KMS-11 (cell line): ENCODE measurements at regions not wholly inside any gene's neighbourhood (a gene's known extent, or its start where the extent isn't known, plus 50 kb on each side); places are given as distances from the start of the nearest gene placed in this dataset.
"Not testable (repeated sequence)": the region's sequence is repeated elsewhere in the genome, so short reads cannot be mapped to it uniquely, and the experiment has no call there.

Source experiments
- H2AFZ ChIP-seq: fragments of 200-600 bp; sonication (generic); 2 replicates; pipeline ENCODE4 v1.6.1; 2016; ENCODE audit warnings: antibody characterized with exemption, mixed run types, low read depth
- H3K27ac ChIP-seq: fragments of 200-600 bp; sonication (generic); 2 replicates; pipeline ENCODE4 v1.6.1; 2016; ENCODE audit warnings: mild to moderate bottlenecking, mixed run types
- H3K27me3 ChIP-seq: fragments of 200-600 bp; sonication (generic); 2 replicates; pipeline ENCODE4 v1.6.1; 2017; ENCODE audit warnings: mild to moderate bottlenecking, low read depth, mixed run types, moderate library complexity; ENCODE audit not compliant: insufficient read depth
- H3K36me3 ChIP-seq: fragments of 200-600 bp; sonication (generic); 2 replicates; pipeline ENCODE4 v1.6.1; 2017; ENCODE audit warnings: mild to moderate bottlenecking, mixed run types; ENCODE audit not compliant: insufficient read depth
- H3K4me1 ChIP-seq: fragments of 200-600 bp; sonication (generic); 2 replicates; pipeline ENCODE4 v1.6.1; 2016; ENCODE audit warnings: mild to moderate bottlenecking, low read depth, mixed run types; ENCODE audit not compliant: poor library complexity, severe bottlenecking
- H3K4me2 ChIP-seq: fragments of 200-600 bp; sonication (generic); 2 replicates; pipeline ENCODE4 v1.7.0; 2016; ENCODE audit warnings: mild to moderate bottlenecking, mixed run types
- H3K4me3 ChIP-seq: fragments of 200-600 bp; sonication (generic); IDR thresholded peaks from 2 replicates; pipeline ENCODE4 v1.6.1; 2017; ENCODE audit warnings: low read depth, low read length, mixed read lengths; ENCODE audit not compliant: insufficient read depth
- H3K79me2 ChIP-seq: fragments of 200-600 bp; sonication (generic); 2 replicates; pipeline ENCODE4 v1.6.1; 2016; ENCODE audit warnings: low read depth, mixed run types; ENCODE audit not compliant: insufficient read depth
- H3K9ac ChIP-seq: fragments of 200-600 bp; sonication (generic); 2 replicates; pipeline ENCODE4 v1.6.1; 2016; ENCODE audit warnings: mild to moderate bottlenecking, mixed run types
- H4K20me1 ChIP-seq: fragments of 200-600 bp; sonication (generic); 2 replicates; pipeline ENCODE4 v1.6.1; 2016; ENCODE audit warnings: mild to moderate bottlenecking, mixed run types; ENCODE audit not compliant: insufficient read depth
- TF ChIP-seq, protein P1 (sequence below): fragments of 200-600 bp; sonication (generic); conservative IDR thresholded peaks from 2 replicates; pipeline ENCODE4 v1.6.1; 2017; ENCODE audit warnings: low read depth, mild to moderate bottlenecking, antibody characterized with exemption, low read length, moderate library complexity, mixed read lengths

DNA sequence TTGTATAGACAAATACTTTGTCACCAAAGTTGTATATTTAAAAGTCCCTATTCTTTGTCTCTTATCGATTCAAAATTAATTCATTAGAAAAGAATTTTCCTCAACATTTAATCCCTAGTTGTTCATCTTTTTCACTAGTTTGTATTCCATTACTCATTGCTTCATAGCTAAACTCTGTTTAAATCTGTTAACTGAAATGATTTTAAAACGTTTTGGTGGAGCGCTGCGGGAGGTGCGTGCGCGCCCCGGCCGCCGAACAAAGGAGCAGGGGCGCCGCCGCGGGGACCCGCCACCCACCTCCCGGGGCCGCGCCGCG lies 56.4 kb upstream of the GOLGA8A start:
- no peak overlapping the region for H3K27ac ChIP-seq
- H3K36me3 ChIP-seq = no peaks in the 10 kb centered on the region
- no peak overlapping the region for H3K4me3 ChIP-seq
- no peaks in the 10 kb centered on the region for H3K79me2 ChIP-seq
- H4K20me1 ChIP-seq = no peaks in the 10 kb centered on the region
- no peaks in the 10 kb centered on the region for H3K4me1 ChIP-seq
- TF ChIP-seq, protein P1, sequence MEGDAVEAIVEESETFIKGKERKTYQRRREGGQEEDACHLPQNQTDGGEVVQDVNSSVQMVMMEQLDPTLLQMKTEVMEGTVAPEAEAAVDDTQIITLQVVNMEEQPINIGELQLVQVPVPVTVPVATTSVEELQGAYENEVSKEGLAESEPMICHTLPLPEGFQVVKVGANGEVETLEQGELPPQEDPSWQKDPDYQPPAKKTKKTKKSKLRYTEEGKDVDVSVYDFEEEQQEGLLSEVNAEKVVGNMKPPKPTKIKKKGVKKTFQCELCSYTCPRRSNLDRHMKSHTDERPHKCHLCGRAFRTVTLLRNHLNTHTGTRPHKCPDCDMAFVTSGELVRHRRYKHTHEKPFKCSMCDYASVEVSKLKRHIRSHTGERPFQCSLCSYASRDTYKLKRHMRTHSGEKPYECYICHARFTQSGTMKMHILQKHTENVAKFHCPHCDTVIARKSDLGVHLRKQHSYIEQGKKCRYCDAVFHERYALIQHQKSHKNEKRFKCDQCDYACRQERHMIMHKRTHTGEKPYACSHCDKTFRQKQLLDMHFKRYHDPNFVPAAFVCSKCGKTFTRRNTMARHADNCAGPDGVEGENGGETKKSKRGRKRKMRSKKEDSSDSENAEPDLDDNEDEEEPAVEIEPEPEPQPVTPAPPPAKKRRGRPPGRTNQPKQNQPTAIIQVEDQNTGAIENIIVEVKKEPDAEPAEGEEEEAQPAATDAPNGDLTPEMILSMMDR = no peak
- H2AFZ ChIP-seq = no peak overlapping the region
- no peak overlapping the region for H3K9ac ChIP-seq
- H3K4me2 ChIP-seq = no peak overlapping the region
- no peaks in the 10 kb centered on the region for H3K27me3 ChIP-seq

DNA sequence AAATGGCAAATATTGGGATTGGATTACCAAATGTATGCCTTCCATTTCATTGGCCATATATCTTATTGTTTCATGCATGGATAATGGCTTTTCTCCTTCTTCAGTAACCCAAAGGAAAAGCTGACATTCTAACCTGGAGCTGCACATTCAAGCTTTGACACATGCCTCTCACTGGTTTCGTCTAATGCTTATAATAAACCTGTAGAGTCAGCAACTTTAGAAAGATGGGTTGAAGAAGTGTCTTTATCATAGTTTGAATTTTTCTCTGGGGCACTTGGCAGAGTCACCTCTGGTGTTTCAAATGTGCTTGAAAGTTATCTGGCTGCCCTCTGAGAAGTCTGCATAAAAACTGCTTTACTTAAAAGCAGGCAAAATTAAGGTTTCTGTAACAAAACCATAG lies 55.4 kb upstream of the GOLGA8A start:
- Histone ChIP-seq H3K27me3 (no peaks in the 10 kb centered on the region), H3K36me3 (no peaks in the 10 kb centered on the region), H3K27ac (no peak overlapping the region)

DNA sequence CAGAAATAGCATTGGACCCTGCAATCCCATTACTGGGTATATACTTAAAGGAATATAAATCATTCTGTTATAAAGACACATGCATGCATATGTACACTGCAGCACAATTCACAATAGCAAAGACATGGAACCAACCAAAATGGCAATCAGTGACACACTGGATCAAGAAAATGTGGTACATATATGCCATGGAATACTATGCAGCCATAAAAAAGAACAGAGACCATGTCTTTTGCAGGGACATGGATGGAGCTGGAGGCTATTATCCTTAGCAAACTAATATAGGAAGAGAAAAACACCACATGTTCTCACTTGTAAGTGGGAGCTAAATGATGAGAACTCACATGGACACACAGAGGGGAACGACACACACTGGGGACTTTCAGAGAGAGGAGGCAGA lies 53.9 kb upstream of the GOLGA8A start:
- not testable (repeated sequence) for H3K79me2 ChIP-seq, H4K20me1 ChIP-seq, H3K27ac ChIP-seq, H3K4me3 ChIP-seq, H3K36me3 ChIP-seq, H2AFZ ChIP-seq, H3K9ac ChIP-seq, H3K4me2 ChIP-seq, H3K27me3 ChIP-seq, H3K4me1 ChIP-seq

More for the DNA sequence above, 55.4 kb upstream of the GOLGA8A start:
- no peaks in the 10 kb centered on the region for H4K20me1 ChIP-seq
- no peaks in the 10 kb centered on the region for H3K79me2 ChIP-seq
- no peak overlapping the region for H3K4me3 ChIP-seq
- no peaks in the 10 kb centered on the region for H3K4me1 ChIP-seq
- H3K9ac ChIP-seq = no peak overlapping the region
- TF ChIP-seq, protein P1 = no peak
- no peak overlapping the region for H3K4me2 ChIP-seq
- no peak overlapping the region for H2AFZ ChIP-seq

DNA sequence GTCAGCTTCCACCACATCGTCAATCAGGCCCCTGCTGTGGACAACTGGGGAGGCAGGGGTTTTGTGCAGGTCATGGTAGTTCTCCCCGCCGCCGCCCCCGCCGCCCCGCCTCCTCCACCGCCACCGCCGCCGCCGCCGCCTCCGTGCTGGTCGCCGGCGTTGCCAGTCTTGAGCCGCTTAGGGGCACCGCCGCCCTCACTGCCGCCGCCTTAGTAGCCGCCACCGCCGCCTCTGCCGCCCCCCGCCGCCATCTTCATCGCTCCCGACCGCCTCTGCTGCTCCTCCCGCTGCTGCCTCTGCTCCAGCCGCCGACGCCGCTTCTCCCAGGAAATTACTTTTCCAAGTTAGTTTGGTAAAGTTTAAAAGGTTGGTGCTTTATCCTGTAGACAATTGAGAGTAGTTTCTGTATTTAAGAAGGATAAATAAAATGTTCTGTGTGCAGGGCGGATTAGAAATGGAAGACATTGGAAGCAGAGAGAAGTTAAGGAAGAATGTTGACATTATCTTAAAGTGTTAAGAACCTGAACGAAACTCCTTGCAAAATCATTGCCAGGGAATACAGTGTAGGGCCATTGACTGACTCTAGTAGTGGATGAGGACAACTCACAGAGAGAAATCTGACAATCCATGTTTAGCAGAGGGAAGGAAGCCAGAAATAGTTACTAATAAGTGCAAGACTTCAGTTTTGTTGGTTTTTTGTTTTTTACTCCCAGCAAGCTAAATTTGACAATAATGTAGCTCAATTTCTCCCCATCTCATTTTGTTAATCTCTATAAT lies 53.0 kb upstream of the GOLGA8A start:
- Histone ChIP-seq H3K27me3 (no peaks in the 10 kb centered on the region), H3K4me3 (no peak overlapping the region), H3K27ac (no peak overlapping the region), H4K20me1 (no peaks in the 10 kb centered on the region), H3K4me2 (no peak overlapping the region), H3K79me2 (no peaks in the 10 kb centered on the region), H3K9ac (no peak overlapping the region), H2AFZ (no peak overlapping the region), H3K4me1 (no peaks in the 10 kb centered on the region), H3K36me3 (no peaks in the 10 kb centered on the region)
- TF ChIP-seq, protein P1 = no peak

DNA sequence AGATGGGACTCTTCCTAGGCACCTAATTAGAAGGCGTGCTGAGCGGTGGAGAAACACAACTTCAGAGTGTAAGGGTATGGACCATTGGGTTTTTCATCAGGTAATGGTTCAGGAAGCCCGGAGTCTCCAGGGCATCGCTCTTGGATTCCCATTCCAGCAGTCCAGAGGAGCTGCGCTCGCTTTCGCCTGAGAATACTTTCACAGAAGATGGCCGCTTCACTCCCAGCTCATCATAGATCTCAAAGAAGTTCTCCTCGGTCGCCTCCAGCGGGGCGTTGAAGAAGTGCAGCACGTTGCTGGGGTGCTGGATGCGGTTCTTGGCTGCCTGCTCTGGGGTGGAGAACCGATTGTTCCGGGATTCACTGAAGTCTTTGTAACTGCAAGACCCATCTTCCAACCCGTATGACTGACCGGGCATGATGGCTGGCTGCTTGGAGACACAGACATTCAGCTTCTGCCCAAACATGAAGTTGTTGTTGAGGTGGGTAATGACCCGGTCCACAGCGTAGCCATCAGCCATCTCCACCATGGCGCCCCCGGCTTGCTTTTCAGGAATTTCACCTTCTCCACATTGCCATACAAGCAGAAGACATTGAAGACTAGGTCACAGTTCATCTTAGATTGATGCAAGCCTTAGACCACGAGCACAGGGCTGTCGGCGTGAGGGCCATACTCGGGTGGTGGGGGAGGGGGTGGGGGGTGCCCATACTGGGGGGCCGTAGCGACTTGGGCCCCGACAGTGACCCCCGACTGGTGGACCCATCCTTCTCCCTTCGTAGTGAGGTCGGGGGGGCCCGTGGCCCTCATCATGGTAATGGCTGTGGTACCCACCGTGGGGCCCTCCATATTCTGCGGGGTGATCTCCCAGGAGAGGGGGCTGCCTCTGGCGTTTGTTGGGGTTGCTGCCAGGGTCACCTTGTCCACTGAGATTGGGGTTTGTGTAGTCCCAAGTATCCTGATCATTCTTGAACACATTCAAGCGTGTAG lies 51.7 kb upstream of the GOLGA8A start:
- not testable (repeated sequence) for H3K27ac ChIP-seq, H3K4me2 ChIP-seq, H3K27me3 ChIP-seq, H3K4me3 ChIP-seq, H3K79me2 ChIP-seq, H4K20me1 ChIP-seq, H2AFZ ChIP-seq, H3K9ac ChIP-seq, H3K36me3 ChIP-seq, H3K4me1 ChIP-seq
